WTC11 (cell line): ENCODE measurements at regions not wholly inside any gene's neighbourhood (a gene's known extent, or its start where the extent isn't known, plus 50 kb on each side); places are given as distances from the start of the nearest gene placed in this dataset.
A peak's percentile ranks its signal among the peaks of the same experiment; 100 is the strongest.

ENCODE experiments used
- ATAC-seq: fragments of 200-7000 bp; cut with Tn5 transposase; 2 replicates; pipeline ENCODE4 v1.10.0; 2021; ENCODE audit warnings: mild to moderate bottlenecking, moderate library complexity
- CTCF ChIA-PET: fragments of 300-600 bp; sonication (Branson Sonifier 250); formaldehyde crosslinking; loops from one replicate; lab custom pipeline; 2021; ENCODE audit warnings: antibody characterized with exemption; lab: Charles Lee
- POLR2A ChIA-PET: fragments of 350-600 bp; sonication (Branson Sonifier 250); formaldehyde crosslinking; loops from one replicate; lab custom pipeline; 2021; ENCODE audit warnings: antibody characterized with exemption; lab: Charles Lee
- DNase-seq: peaks from one replicate; pipeline ENCODE4 v3.0.0; 2021; ENCODE audit warnings: low spot score
- H3K27ac Mint-ChIP-seq: 2 replicates; pipeline ENCODE4 v1.8.0; 2021; ENCODE audit warnings: mixed read lengths
- H3K27me3 Mint-ChIP-seq: 2 replicates; pipeline ENCODE4 v1.8.0; 2021; ENCODE audit warnings: low read depth, mild to moderate bottlenecking, moderate library complexity, mixed read lengths
- H3K36me3 Mint-ChIP-seq: 2 replicates; pipeline ENCODE4 v1.8.0; 2021; ENCODE audit warnings: mixed read lengths
- H3K4me1 Mint-ChIP-seq: 2 replicates; pipeline ENCODE4 v1.8.0; 2022; ENCODE audit warnings: mixed read lengths
- H3K4me3 Mint-ChIP-seq: 2 replicates; pipeline ENCODE4 v1.8.0; 2021; ENCODE audit warnings: mild to moderate bottlenecking, moderate library complexity, mixed read lengths
- H3K9me3 Mint-ChIP-seq: 2 replicates; pipeline ENCODE4 v1.8.0; 2021; ENCODE audit warnings: mixed read lengths
- AFF4 ChIP-seq: sonication (generic); formaldehyde crosslinking; IDR thresholded peaks from 2 replicates; pipeline ENCODE4 v1.8.1; 2023; ENCODE audit warnings: mild to moderate bottlenecking, missing genetic modification reagents, borderline replicate concordance
- ARID4B ChIP-seq: sonication (generic); formaldehyde crosslinking; IDR thresholded peaks from 2 replicates; pipeline ENCODE4 v1.8.0; 2023; ENCODE audit warnings: missing genetic modification reagents, mild to moderate bottlenecking, borderline replicate concordance
- ELF4 ChIP-seq: sonication (generic); formaldehyde crosslinking; IDR thresholded peaks from 2 replicates; pipeline ENCODE4 v1.8.1; 2022; ENCODE audit warnings: low read depth, mild to moderate bottlenecking, moderate library complexity, missing genetic modification reagents
- FOXK1 ChIP-seq: sonication (generic); formaldehyde crosslinking; IDR thresholded peaks from 2 replicates; pipeline ENCODE4 v1.8.0; 2022; ENCODE audit warnings: mild to moderate bottlenecking, moderate library complexity, missing genetic modification reagents
- GABPB1 ChIP-seq: sonication (generic); formaldehyde crosslinking; IDR thresholded peaks from 2 replicates; pipeline ENCODE4 v1.8.1; 2023; ENCODE audit warnings: mild to moderate bottlenecking, missing genetic modification reagents
- GRHL2 ChIP-seq: fragments of 250-450 bp; sonication (Bioruptor Pico); IDR thresholded peaks from 2 replicates; pipeline ENCODE4 v1.8.0; 2022; ENCODE audit warnings: mild to moderate bottlenecking, moderate library complexity; ENCODE audit not compliant: insufficient replicate concordance, severe bottlenecking
- GTF2I ChIP-seq: fragments of 250-450 bp; sonication (Bioruptor Pico); conservative IDR thresholded peaks from 2 replicates; pipeline ENCODE4 v1.4.0; 2021; ENCODE audit warnings: mild to moderate bottlenecking
- NFATC4 ChIP-seq: fragments of 250-450 bp; sonication (Bioruptor Pico); IDR thresholded peaks from 2 replicates; pipeline ENCODE4 v1.9.0; 2021; ENCODE audit warnings: mild to moderate bottlenecking
- NFE2L1 ChIP-seq: sonication (generic); formaldehyde crosslinking; IDR thresholded peaks from 2 replicates; pipeline ENCODE4 v1.8.1; 2023; ENCODE audit warnings: missing genetic modification reagents
- NFYB ChIP-seq: sonication (generic); formaldehyde crosslinking; conservative IDR thresholded peaks from 2 replicates; pipeline ENCODE4 v1.8.0; 2022; ENCODE audit warnings: low read depth, missing genetic modification reagents
- NR1H2 ChIP-seq: sonication (generic); formaldehyde crosslinking; IDR thresholded peaks from 2 replicates; pipeline ENCODE4 v1.9.0; 2021; ENCODE audit warnings: mild to moderate bottlenecking, moderate library complexity, missing genetic modification reagents
- NR2C2 ChIP-seq: sonication (generic); formaldehyde crosslinking; IDR thresholded peaks from 2 replicates; pipeline ENCODE4 v1.8.0; 2022; ENCODE audit warnings: mild to moderate bottlenecking, missing genetic modification reagents
- PRDM15 ChIP-seq: sonication (generic); formaldehyde crosslinking; IDR thresholded peaks from 2 replicates; pipeline ENCODE4 v1.8.0; 2022; ENCODE audit warnings: missing genetic modification reagents
- PREB ChIP-seq: sonication (generic); formaldehyde crosslinking; IDR thresholded peaks from 2 replicates; pipeline ENCODE4 v1.8.1; 2022; ENCODE audit warnings: mild to moderate bottlenecking, missing genetic modification reagents, moderate library complexity, borderline replicate concordance
- SMAD3 ChIP-seq: sonication (generic); formaldehyde crosslinking; IDR thresholded peaks from 2 replicates; pipeline ENCODE4 v1.8.0; 2022; ENCODE audit warnings: missing genetic modification reagents, mild to moderate bottlenecking, borderline replicate concordance
- SP1 ChIP-seq: sonication (generic); formaldehyde crosslinking; conservative IDR thresholded peaks from 2 replicates; pipeline ENCODE4 v1.8.1; 2022; ENCODE audit warnings: missing genetic modification reagents
- TCF7 ChIP-seq: sonication (generic); formaldehyde crosslinking; IDR thresholded peaks from 2 replicates; pipeline ENCODE4 v1.8.0; 2022; ENCODE audit warnings: mild to moderate bottlenecking, low read depth, missing genetic modification reagents, moderate library complexity
- TEAD1 ChIP-seq: sonication (generic); formaldehyde crosslinking; IDR thresholded peaks from 2 replicates; pipeline ENCODE4 v1.8.0; 2022; ENCODE audit warnings: mild to moderate bottlenecking, missing genetic modification reagents
- TEAD4 ChIP-seq: sonication (generic); formaldehyde crosslinking; IDR thresholded peaks from 2 replicates; pipeline ENCODE4 v1.8.0; 2022; ENCODE audit warnings: mild to moderate bottlenecking, missing genetic modification reagents
- ZNF671 ChIP-seq: fragments of 250-450 bp; sonication (Bioruptor Pico); IDR thresholded peaks from 2 replicates; pipeline ENCODE4 v1.8.0; 2021; ENCODE audit warnings: mild to moderate bottlenecking

- peaks cover 35% of the 10 kb centered on the region for H3K4me1 Mint-ChIP-seq
- no peaks in the 10 kb centered on the region for H3K36me3 Mint-ChIP-seq
- ChIA-PET POLR2A (no interaction called here), CTCF (interaction anchor here (0.6 to 1.0 kb wide), 2 partner anchors 36 to 91 kb away, joined by 3 read pairs; no protein-coding TSS in a partner anchor)
- ATAC-seq, result peak; percentile 24; the same call in 1 of the 2 replicates
- no peaks in the 10 kb centered on the region for H3K27me3 Mint-ChIP-seq
- TF ChIP-seq AFF4 (CRISPR knock-in tag) (no peak), GTF2I (CRISPR knock-in tag) (no peak), GRHL2 (CRISPR knock-in tag) (no peak), ARID4B (CRISPR knock-in tag) (no peak), TCF7 (no peak), ZNF671 (CRISPR knock-in tag) (no peak), PRDM15 (no peak), NFE2L1 (CRISPR knock-in tag) (no peak), SMAD3 (CRISPR knock-in tag) (no peak), NFYB (CRISPR knock-in tag) (no peak), SP1 (CRISPR knock-in tag) (no peak), FOXK1 (CRISPR knock-in tag) (no peak), TEAD1 (CRISPR knock-in tag) (no peak), GABPB1 (CRISPR knock-in tag) (no peak), ELF4 (CRISPR knock-in tag) (no peak), NR1H2 (CRISPR knock-in tag) (no peak), PREB (CRISPR knock-in tag) (no peak), NFATC4 (no peak), NR2C2 (CRISPR knock-in tag) (no peak), TEAD4 (CRISPR knock-in tag) (no peak)
- H3K9me3 Mint-ChIP-seq, result no peaks in the 10 kb centered on the region
- H3K27ac Mint-ChIP-seq, result peak overlapping the region; percentile 90
- no peak for DNase-seq
- peak overlapping the region; percentile 26 for H3K4me3 Mint-ChIP-seq
These were observed 235.7 kb upstream of the ZNF217 start for GRCh38 chr20:53829255-53829723.
